Smooth muscle cell (in vitro differentiated cells): ENCODE measurements at regions not wholly inside any gene's neighbourhood (a gene's known extent, or its start where the extent isn't known, plus 50 kb on each side); places are given as distances from the start of the nearest gene placed in this dataset.
"Not testable (repeated sequence)": the region's sequence is repeated elsewhere in the genome, so short reads cannot be mapped to it uniquely, and the experiment has no call there.

ENCODE experiments used
- DNase-seq: peaks from one replicate; lab custom pipeline; 2025; ENCODE audit not compliant: unreplicated experiment; lab: John Stamatoyannopoulos, UW
- H2AFZ ChIP-seq: fragments of 200-600 bp; sonication (generic); 2 replicates; pipeline ENCODE4 v1.6.0; 2016; ENCODE audit warnings: antibody characterized with exemption, low read depth, mild to moderate bottlenecking
- H3F3A ChIP-seq: fragments of 200-600 bp; sonication (generic); 2 replicates; pipeline ENCODE4 v1.6.0; 2017; ENCODE audit warnings: antibody characterized with exemption, low read depth
- H3K27ac ChIP-seq: fragments of 200-600 bp; sonication (generic); 2 replicates; pipeline ENCODE4 v1.5.1; 2016; ENCODE audit warnings: low read depth, mild to moderate bottlenecking
- H3K27me3 ChIP-seq: fragments of 200-600 bp; sonication (generic); 2 replicates; pipeline ENCODE4 v1.6.1; 2016; ENCODE audit warnings: low read depth, mild to moderate bottlenecking
- H3K36me3 ChIP-seq: fragments of 200-600 bp; sonication (generic); 2 replicates; pipeline ENCODE4 v1.5.1; 2016; ENCODE audit warnings: low read depth
- H3K4me1 ChIP-seq: fragments of 200-600 bp; sonication (generic); 2 replicates; pipeline ENCODE4 v1.5.1; 2016; ENCODE audit warnings: low read depth
- H3K4me2 ChIP-seq: fragments of 200-600 bp; sonication (generic); 2 replicates; pipeline ENCODE4 v1.6.0; 2016; ENCODE audit warnings: mild to moderate bottlenecking
- H3K4me3 ChIP-seq: fragments of 200-600 bp; sonication (generic); 2 replicates; pipeline ENCODE4 v1.5.1; 2016; ENCODE audit warnings: mild to moderate bottlenecking
- H3K79me2 ChIP-seq: fragments of 200-600 bp; sonication (generic); 2 replicates; pipeline ENCODE4 v1.6.0; 2016; ENCODE audit warnings: low read depth, mild to moderate bottlenecking
- H3K9ac ChIP-seq: fragments of 200-600 bp; sonication (generic); 2 replicates; pipeline ENCODE4 v1.6.0; 2016; ENCODE audit warnings: low read depth
- H3K9me3 ChIP-seq: fragments of 200-600 bp; sonication (generic); replicated peaks from 2 replicates; pipeline ENCODE4 v1.5.1; 2016; ENCODE audit warnings: low read depth
- H4K20me1 ChIP-seq: fragments of 200-600 bp; sonication (generic); 2 replicates; pipeline ENCODE4 v1.6.0; 2016; ENCODE audit warnings: low read depth
- CTCF ChIP-seq: fragments of 200-600 bp; sonication (generic); IDR thresholded peaks from 2 replicates; pipeline ENCODE4 v1.5.1; 2017; ENCODE audit warnings: borderline replicate concordance, mild to moderate bottlenecking, antibody characterized with exemption; ENCODE audit not compliant: insufficient read depth, poor library complexity, severe bottlenecking
- WGBS: methylation state at CpG from one replicate; pipeline ENCODE4 v1.1.7; 2016; ENCODE audit warnings: low lambda C conversion rate; 5-methylcytosine and 5-hydroxymethylcytosine counted together

GRCh38 chr6:16883414-16883813 lies 122.2 kb upstream of the ATXN1 start:
- no peak for TF ChIP-seq CTCF
- Histone ChIP-seq H3K4me1 (no peaks in the 10 kb centered on the region), H3K9ac (no peak overlapping the region), H3K4me2 (no peak overlapping the region), H3K27me3 (no peaks in the 10 kb centered on the region), H2AFZ (no peak overlapping the region), H3K36me3 (no peaks in the 10 kb centered on the region), H3K4me3 (no peak overlapping the region), H3F3A (no peaks in the 10 kb centered on the region), H4K20me1 (no peaks in the 10 kb centered on the region), H3K27ac (no peak overlapping the region), H3K9me3 (peaks cover 5% of the 10 kb centered on the region), H3K79me2 (no peaks in the 10 kb centered on the region)
- no peak for DNase-seq

GRCh38 chr6:16882230-16882629 lies 121.0 kb upstream of the ATXN1 start:
- H4K20me1 ChIP-seq = no peaks in the 10 kb centered on the region
- H2AFZ ChIP-seq = no peak overlapping the region
- no peak overlapping the region for H3K4me2 ChIP-seq
- no peaks in the 10 kb centered on the region for H3K4me1 ChIP-seq
- H3K27me3 ChIP-seq = no peaks in the 10 kb centered on the region
- TF ChIP-seq CTCF = no peak
- H3K9ac ChIP-seq = no peak overlapping the region
- no peak for DNase-seq
- WGBS = 100% methylated on average over 1 of the region's 1 CpG
- H3K27ac ChIP-seq = no peak overlapping the region
- H3K79me2 ChIP-seq = no peaks in the 10 kb centered on the region
- H3F3A ChIP-seq = no peaks in the 10 kb centered on the region
- H3K4me3 ChIP-seq = no peak overlapping the region
- peaks cover 5% of the 10 kb centered on the region for H3K9me3 ChIP-seq
- H3K36me3 ChIP-seq = no peaks in the 10 kb centered on the region

GRCh38 chr6:16876852-16877251 lies 115.6 kb upstream of the ATXN1 start:
- H3K27ac ChIP-seq, H3K4me1 ChIP-seq, H3K27me3 ChIP-seq, H3F3A ChIP-seq, H3K36me3 ChIP-seq, H3K4me2 ChIP-seq, H2AFZ ChIP-seq, H3K9me3 ChIP-seq, H4K20me1 ChIP-seq, DNase-seq, H3K4me3 ChIP-seq, H3K79me2 ChIP-seq, H3K9ac ChIP-seq: not testable (repeated sequence)
- WGBS = 91% methylated on average over 2 of the region's 2 CpGs

- WGBS = 42% methylated on average over 3 of the region's 3 CpGs
- Histone ChIP-seq H3K4me2 (no peak overlapping the region), H3K9ac (no peak overlapping the region), H4K20me1 (no peaks in the 10 kb centered on the region), H3K9me3 (peaks cover 5% of the 10 kb centered on the region), H3F3A (no peaks in the 10 kb centered on the region), H3K79me2 (no peaks in the 10 kb centered on the region), H3K36me3 (no peaks in the 10 kb centered on the region), H3K4me3 (no peak overlapping the region), H3K4me1 (no peaks in the 10 kb centered on the region), H3K27ac (no peak overlapping the region), H2AFZ (no peak overlapping the region), H3K27me3 (no peaks in the 10 kb centered on the region)
- TF ChIP-seq CTCF = no peak
- no peak for DNase-seq
Observed at GRCh38 chr6:16876201-16876600, 114.9 kb upstream of the ATXN1 start.
